Heart left ventricle (tissue), 16 donors: ENCODE measurements at regions not wholly inside any gene's neighbourhood (a gene's known extent, or its start where the extent isn't known, plus 50 kb on each side); places are given as distances from the start of the nearest gene placed in this dataset.

Experiments
- ATAC-seq, 4 donors: fragments of 200-7000 bp; cut with Tn5 transposase; one replicate each; pipeline ENCODE4 v1.9.1; 2020 to 2022; ENCODE audit warnings: moderate library complexity in 4 of 4, mild to moderate bottlenecking in 3 of 4, moderate number of reproducible peaks in 1 of 4
- DNase-seq, 5 donors: peaks; one replicate each; pipeline ENCODE4 v3.0.0-alpha.2; 2020
- H3K27ac ChIP-seq, 12 donors: fragments of 200-600 bp; sonication (generic) in 4 of 12; one replicate each; pipeline versions ENCODE4 v1.5.0 to v1.8.0; 2016 to 2022; ENCODE audit warnings: mild to moderate bottlenecking in 2 of 12
- H3K27me3 ChIP-seq, 9 donors: fragments of 200-600 bp; sonication (generic) in 2 of 9; one replicate each; pipeline versions ENCODE4 v1.5.1 to v1.8.0; 2016 to 2022; ENCODE audit warnings: mild to moderate bottlenecking in 3 of 9
- H3K36me3 ChIP-seq, 9 donors: fragments of 200-600 bp; sonication (generic) in 2 of 9; one replicate each; pipeline versions ENCODE4 v1.5.0 to v1.8.0; 2018 to 2022; ENCODE audit warnings: mild to moderate bottlenecking in 2 of 9
- H3K4me1 ChIP-seq, 12 donors: fragments of 200-600 bp; sonication (generic) in 4 of 12; one replicate each; pipeline versions ENCODE4 v1.5.0 to v1.8.0; 2016 to 2022; ENCODE audit warnings: mild to moderate bottlenecking in 3 of 12
- H3K4me3 ChIP-seq, 12 donors: fragments of 200-600 bp; sonication (generic) in 4 of 12; one replicate each; pipeline versions ENCODE4 v1.5.0 to v1.8.0; 2017 to 2022; ENCODE audit warnings: mild to moderate bottlenecking in 9 of 12, moderate library complexity in 4 of 12
- H3K9me3 ChIP-seq, 12 donors: fragments of 200-600 bp; sonication (generic) in 4 of 12; one replicate each; pipeline versions ENCODE4 v1.5.0 to v1.8.0; 2016 to 2022; ENCODE audit warnings: mild to moderate bottlenecking in 1 of 12
- POLR2A ChIP-seq, 2 donors: fragments of 450-650 bp; IDR thresholded peaks; one replicate each; pipeline ENCODE4 v1.6.1; 2017; ENCODE audit warnings: antibody characterized with exemption in 2 of 2, mild to moderate bottlenecking in 2 of 2, moderate library complexity in 2 of 2
- WGBS, 4 donors: extraction: QIAGEN DNeasy Blood & Tissue Kit in 2 of 4; methylation state at CpG; one replicate each; pipeline versions ENCODE4 v1.1.5 to v1.1.7; 2013 to 2018; 5-methylcytosine and 5-hydroxymethylcytosine counted together
- intact Hi-C, 10 donors: fragments of 100-400 bp; cut with DNase I; formaldehyde crosslinking; loops; one replicate each; pipeline versions ENCODE4 v1.11.1 to v1.14.2; 2022
- TF ChIP-seq, protein P1 (sequence below), 12 donors: fragments of 200-600 bp; sonication (generic) in 4 of 12; IDR thresholded peaks; one replicate each; pipeline versions ENCODE4 v1.5.0 to v1.8.0; 2018 to 2022; ENCODE audit warnings: antibody characterized with exemption in 12 of 12, mild to moderate bottlenecking in 5 of 12
- donor health status: ischemic (EF 13 %, LVEDD 7.1; RV severe dilation, severe dysfunction).
- donor health status: healthy with polysubstance abuse.
- donor health status: DM: no; HTN: yes; CAD: no.
- donor health status: DM: no; HTN: no; CAD: no.
- donor health status: ischemic (EF 25% LVEDD 6.9; RV normal size, moderate dysfunction).
- donor health status: ischemic (EF 25% LVEDD 5.7; RV mildly dilated, moderate dysfunction).
- donor health status: healthy.
- donor health status: DM: yes; HTN: yes; CAD: no.
- donor health status: ischemic (EF 35%, LVEDD 5.7; RV mildly dilated, moderate dysfunction).
- donor health status: nonischemic (EF 11% LVEDD 7.7; RV severe dilation, severe dysfunction).
- donor health status: DM: yes; HTN: yes; CAD: no.
- donor health status: PGD.
- donor health status: ischemic (EF 29% LVEDD 5.4; RV normal size, mild dysfunction).
- donor health status: nonischemic (EF 23%, LVEDD 6.1; RV moderate dilation, normal function).

DNA sequence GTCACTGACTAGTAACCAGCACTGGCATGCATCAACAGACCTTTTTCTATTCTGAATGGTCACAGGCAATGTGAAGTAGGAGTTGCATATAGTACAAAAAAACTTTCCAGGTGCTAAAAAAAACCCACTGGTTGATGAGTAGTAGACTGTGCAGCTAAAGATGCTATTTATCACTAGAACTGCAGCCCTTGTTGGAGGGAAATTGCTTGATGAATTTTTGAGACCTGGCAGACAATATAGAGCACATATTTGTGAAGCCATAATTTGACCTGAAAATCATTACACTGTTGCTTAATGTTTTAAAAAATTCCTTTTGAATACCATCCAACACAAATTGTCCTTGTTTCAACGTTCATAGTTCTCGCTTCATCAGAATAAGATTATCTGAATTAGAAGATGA is 441.0 kb downstream of the KLF12 start:
- H3K27ac ChIP-seq, result no peak overlapping the region
- no peaks in the 10 kb centered on the region for H3K9me3 ChIP-seq
- WGBS, 4 donors, result 72 to 86% (median 80%) methylated on average over 2 of the region's 2 CpGs
- no peak for TF ChIP-seq POLR2A (IDR thresholded peaks at IDR 0.05)
- TF ChIP-seq, protein P1, sequence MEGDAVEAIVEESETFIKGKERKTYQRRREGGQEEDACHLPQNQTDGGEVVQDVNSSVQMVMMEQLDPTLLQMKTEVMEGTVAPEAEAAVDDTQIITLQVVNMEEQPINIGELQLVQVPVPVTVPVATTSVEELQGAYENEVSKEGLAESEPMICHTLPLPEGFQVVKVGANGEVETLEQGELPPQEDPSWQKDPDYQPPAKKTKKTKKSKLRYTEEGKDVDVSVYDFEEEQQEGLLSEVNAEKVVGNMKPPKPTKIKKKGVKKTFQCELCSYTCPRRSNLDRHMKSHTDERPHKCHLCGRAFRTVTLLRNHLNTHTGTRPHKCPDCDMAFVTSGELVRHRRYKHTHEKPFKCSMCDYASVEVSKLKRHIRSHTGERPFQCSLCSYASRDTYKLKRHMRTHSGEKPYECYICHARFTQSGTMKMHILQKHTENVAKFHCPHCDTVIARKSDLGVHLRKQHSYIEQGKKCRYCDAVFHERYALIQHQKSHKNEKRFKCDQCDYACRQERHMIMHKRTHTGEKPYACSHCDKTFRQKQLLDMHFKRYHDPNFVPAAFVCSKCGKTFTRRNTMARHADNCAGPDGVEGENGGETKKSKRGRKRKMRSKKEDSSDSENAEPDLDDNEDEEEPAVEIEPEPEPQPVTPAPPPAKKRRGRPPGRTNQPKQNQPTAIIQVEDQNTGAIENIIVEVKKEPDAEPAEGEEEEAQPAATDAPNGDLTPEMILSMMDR (IDR thresholded peaks at IDR 0.05), result no peak
- no peak for ATAC-seq
- H3K4me3 ChIP-seq, result no peak overlapping the region
- no peaks in the 10 kb centered on the region for H3K27me3 ChIP-seq
- intact Hi-C loops, result no loop called here
- DNase-seq, result no peak
- H3K4me1 ChIP-seq, result no peaks in the 10 kb centered on the region
- H3K36me3 ChIP-seq, result peaks cover 0 to 53% (median 24%) of the 10 kb centered on the region in 9 donors

DNA sequence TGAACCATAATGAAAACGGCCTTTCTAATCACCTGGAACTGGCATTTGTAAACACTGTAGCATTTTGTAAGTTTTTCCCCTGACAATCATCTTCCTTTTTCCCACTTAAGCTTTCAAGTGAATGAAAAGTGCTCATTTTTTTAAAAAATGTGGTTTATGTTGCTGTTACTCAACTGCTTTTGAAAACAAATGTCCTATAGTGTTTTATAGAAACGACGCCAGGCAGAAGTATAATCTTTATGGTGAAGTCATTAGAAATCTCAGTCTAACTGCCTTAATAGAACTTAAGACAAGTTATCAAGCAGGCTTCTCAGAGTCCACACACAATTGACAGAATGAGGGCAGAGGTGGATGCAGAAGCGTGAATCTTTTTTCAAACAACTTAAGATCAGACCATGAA is 442.3 kb downstream of the KLF12 start:
- Histone ChIP-seq H3K36me3 (peaks cover 0 to 53% (median 24%) of the 10 kb centered on the region in 9 donors), H3K4me1 (no peaks in the 10 kb centered on the region), H3K9me3 (no peaks in the 10 kb centered on the region), H3K27me3 (no peaks in the 10 kb centered on the region), H3K27ac (no peak overlapping the region), H3K4me3 (no peak overlapping the region)
- 87 to 90% (median 89%) methylated on average over 4 of the region's 4 CpGs for WGBS, 4 donors
- intact Hi-C loops, result no loop called here
- DNase-seq (no peak), ATAC-seq (no peak)
- no peak for TF ChIP-seq POLR2A (IDR thresholded peaks at IDR 0.05)
- TF ChIP-seq, protein P1 (IDR thresholded peaks at IDR 0.05), result no peak

DNA sequence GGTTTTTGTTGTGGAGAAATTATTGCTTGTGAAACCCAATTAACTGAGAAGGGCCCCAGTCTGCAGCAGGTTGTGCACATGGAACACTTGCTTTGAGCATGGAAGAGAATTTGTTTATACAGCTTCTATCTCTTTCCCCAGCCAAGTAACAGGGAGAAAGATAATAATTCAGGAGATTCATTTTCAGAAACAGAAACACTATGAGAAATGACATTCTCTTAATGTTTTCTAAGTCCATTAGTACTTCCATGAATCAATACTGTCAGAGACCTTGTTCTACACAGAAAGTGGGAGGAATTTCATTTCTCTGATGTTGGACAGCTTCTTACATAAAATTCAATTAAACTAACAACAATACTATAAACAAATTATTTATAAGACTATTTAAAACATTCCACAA is 446.3 kb downstream of the KLF12 start:
- Histone ChIP-seq H3K4me3 (no peak overlapping the region), H3K4me1 (no peaks in the 10 kb centered on the region), H3K36me3 (peaks cover 0 to 24% (median 0%) of the 10 kb centered on the region in 9 donors), H3K27ac (no peak overlapping the region), H3K9me3 (no peaks in the 10 kb centered on the region), H3K27me3 (no peaks in the 10 kb centered on the region)
- DNase-seq, result no peak
- TF ChIP-seq POLR2A (IDR thresholded peaks at IDR 0.05), result no peak
- TF ChIP-seq, protein P1 (IDR thresholded peaks at IDR 0.05), result no peak
- ATAC-seq, result no peak
- intact Hi-C loops, result no loop called here

DNA sequence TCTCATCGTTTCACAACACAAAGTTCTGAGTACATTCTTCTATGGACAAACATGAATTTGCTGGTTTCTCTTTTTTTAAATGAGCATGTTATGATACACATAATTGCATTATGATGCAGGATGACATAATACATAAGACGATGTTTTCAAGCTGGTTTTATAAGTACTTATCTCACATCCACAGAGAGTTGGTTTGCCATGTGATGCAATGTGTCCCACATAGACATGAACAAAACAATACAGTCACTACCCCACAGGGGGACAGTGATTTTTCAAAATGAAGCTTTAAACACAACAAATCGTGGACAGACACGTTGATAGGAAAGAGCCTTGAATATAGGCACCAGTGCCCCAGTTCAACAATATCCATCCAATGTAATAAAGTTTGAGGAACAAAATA is 447.1 kb downstream of the KLF12 start:
- no peaks in the 10 kb centered on the region for H3K27me3 ChIP-seq
- intact Hi-C loops, result no loop called here
- no peak overlapping the region for H3K4me3 ChIP-seq
- no peak for DNase-seq
- no peaks in the 10 kb centered on the region for H3K4me1 ChIP-seq
- TF ChIP-seq POLR2A (IDR thresholded peaks at IDR 0.05), result no peak
- TF ChIP-seq, protein P1 (IDR thresholded peaks at IDR 0.05), result no peak
- peaks cover 0 to 17% (median 0%) of the 10 kb centered on the region in 9 donors for H3K36me3 ChIP-seq
- no peaks in the 10 kb centered on the region for H3K9me3 ChIP-seq
- ATAC-seq, result peak in 1 of 4 donors; percentile 56
- H3K27ac ChIP-seq, result no peak overlapping the region
- WGBS, 4 donors, result 80 to 87% (median 84%) methylated on average over 4 of the region's 4 CpGs
